ENCODE measurements at regions not wholly inside any gene's neighbourhood (a gene's known extent, or its start where the extent isn't known, plus 50 kb on each side); places are given as distances from the start of the nearest gene placed in this dataset.
A peak's percentile ranks its signal among the peaks of the same experiment; 100 is the strongest.

GRCh38 chr1:232876506-232877364 lies 71.5 kb downstream of the MAP10 start:
- Mint-ChIP-seq H3K36me3 (ENCODE audit: low read depth) (no peaks in the 10 kb centered on the region), H3K4me1 (peaks cover 7% of the 10 kb centered on the region), H3K27ac (no peak overlapping the region), H3K4me3 (no peak overlapping the region), H3K27me3 (ENCODE audit: low read depth) (peaks cover 3% of the 10 kb centered on the region), H3K9me3 (no peaks in the 10 kb centered on the region)
- TF ChIP-seq CTCF (IDR thresholded peaks at IDR 0.05; ENCODE audit: unreplicated experiment in 3 of 3): no peak

- TF ChIP-seq CTCF (IDR thresholded peaks at IDR 0.05; ENCODE audit: unreplicated experiment in 3 of 3): no peak
- Mint-ChIP-seq H3K4me1 (peaks cover 7% of the 10 kb centered on the region), H3K27me3 (ENCODE audit: low read depth) (peaks cover 3% of the 10 kb centered on the region), H3K36me3 (ENCODE audit: low read depth) (no peaks in the 10 kb centered on the region), H3K4me3 (no peak overlapping the region), H3K27ac (peak overlapping the region in 1 of 3 experiments; percentile 34), H3K9me3 (no peaks in the 10 kb centered on the region)
These were observed 72.3 kb downstream of the MAP10 start for GRCh38 chr1:232877365-232878028.

- peaks cover 7% of the 10 kb centered on the region for H3K4me1 Mint-ChIP-seq
- H3K36me3 Mint-ChIP-seq (ENCODE audit: low read depth): no peaks in the 10 kb centered on the region
- TF ChIP-seq CTCF (IDR thresholded peaks at IDR 0.05; ENCODE audit: unreplicated experiment in 3 of 3): no peak
- peaks cover 3% of the 10 kb centered on the region for H3K27me3 Mint-ChIP-seq (ENCODE audit: low read depth)
- no peak overlapping the region for H3K4me3 Mint-ChIP-seq
- H3K27ac Mint-ChIP-seq: peak overlapping the region in 2 of 3 experiments; percentile 14 to 34
- H3K9me3 Mint-ChIP-seq: no peaks in the 10 kb centered on the region
These were observed 72.3 kb upstream of the NTPCR start for GRCh38 chr1:232878086-232878485.

GRCh38 chr1:232880354-232880753 lies 70.1 kb upstream of the NTPCR start:
- Mint-ChIP-seq H3K27ac (no peak overlapping the region), H3K9me3 (no peaks in the 10 kb centered on the region), H3K4me3 (no peak overlapping the region), H3K4me1 (peaks cover 7% of the 10 kb centered on the region), H3K27me3 (ENCODE audit: low read depth) (peaks cover 3% of the 10 kb centered on the region), H3K36me3 (ENCODE audit: low read depth) (no peaks in the 10 kb centered on the region)
- peak; percentile 34 to 57 (median 52) for TF ChIP-seq CTCF (IDR thresholded peaks at IDR 0.05; ENCODE audit: unreplicated experiment in 3 of 3)

GRCh38 chr1:232883992-232884661 lies 66.3 kb upstream of the NTPCR start:
- TF ChIP-seq CTCF (IDR thresholded peaks at IDR 0.05; ENCODE audit: unreplicated experiment in 3 of 3): no peak
- Mint-ChIP-seq H3K4me1 (peaks cover 4% of the 10 kb centered on the region), H3K27me3 (ENCODE audit: low read depth) (no peaks in the 10 kb centered on the region), H3K36me3 (ENCODE audit: low read depth) (no peaks in the 10 kb centered on the region), H3K4me3 (no peak overlapping the region), H3K27ac (no peak overlapping the region), H3K9me3 (no peaks in the 10 kb centered on the region)

All from nephron (organoid).